SU-DHL-6 (cell line): ENCODE measurements at regions not wholly inside any gene's neighbourhood (a gene's known extent, or its start where the extent isn't known, plus 50 kb on each side); places are given as distances from the start of the nearest gene placed in this dataset.

Experiments
- H2AFZ ChIP-seq: fragments of 200-600 bp; sonication (generic); 2 replicates; pipeline ENCODE4 v1.6.1; 2014; ENCODE audit warnings: low read depth, mild to moderate bottlenecking, moderate library complexity, mixed read lengths, antibody characterized with exemption, low read length; ENCODE audit not compliant: severe bottlenecking
- H3F3A ChIP-seq: fragments of 200-600 bp; shearing (Covaris generic); 2 replicates; pipeline ENCODE4 v1.6.0; 2016; ENCODE audit warnings: antibody characterized with exemption, mild to moderate bottlenecking; ENCODE audit not compliant: insufficient read depth
- H3K27ac ChIP-seq: fragments of 200-600 bp; sonication (generic); 2 replicates; pipeline ENCODE4 v1.5.1; 2016; ENCODE audit warnings: low read depth, mild to moderate bottlenecking, low read length, moderate library complexity, mixed read lengths
- H3K27me3 ChIP-seq: fragments of 200-600 bp; sonication (generic), shearing (Covaris generic); 2 replicates; pipeline ENCODE4 v1.6.0; 2014; ENCODE audit warnings: mild to moderate bottlenecking, low read length
- H3K36me3 ChIP-seq: fragments of 200-600 bp; sonication (generic); 2 replicates; pipeline ENCODE4 v1.6.1; 2014; ENCODE audit warnings: mild to moderate bottlenecking, low read length, mixed read lengths
- H3K4me2 ChIP-seq: fragments of 300-600, 200-600 bp; shearing (Covaris generic), sonication (generic); 2 replicates; pipeline ENCODE4 v1.6.0; 2014; ENCODE audit warnings: low read length, low read depth, mild to moderate bottlenecking; ENCODE audit not compliant: poor library complexity, severe bottlenecking
- H3K4me3 ChIP-seq: fragments of 200-600 bp; sonication (generic); 2 replicates; pipeline ENCODE4 v1.5.1; 2014; ENCODE audit warnings: antibody characterized with exemption, low read length, mild to moderate bottlenecking, mixed read lengths; ENCODE audit not compliant: insufficient read depth, poor library complexity, severe bottlenecking
- H3K79me2 ChIP-seq: fragments of 200-600 bp; sonication (generic); 2 replicates; pipeline ENCODE4 v1.6.1; 2014; ENCODE audit warnings: mild to moderate bottlenecking, low read length, moderate library complexity; ENCODE audit not compliant: insufficient read depth
- H3K9ac ChIP-seq: fragments of 200-600 bp; sonication (generic); 2 replicates; pipeline ENCODE4 v1.7.0; 2014; ENCODE audit warnings: mild to moderate bottlenecking, low read length
- H3K9me2 ChIP-seq: fragments of 200-600 bp; sonication (generic); replicated peaks from 2 replicates; pipeline ENCODE4 v1.6.1; 2014; ENCODE audit warnings: low read length; ENCODE audit not compliant: insufficient read depth
- H3K9me3 ChIP-seq: fragments of 200-600 bp; sonication (generic); 2 replicates; pipeline ENCODE4 v1.6.1; 2014; ENCODE audit warnings: low read length, mixed read lengths; ENCODE audit not compliant: insufficient read depth
- H4K20me1 ChIP-seq: fragments of 200-600 bp; sonication (generic); 2 replicates; pipeline ENCODE4 v1.6.1; 2014; ENCODE audit warnings: low read depth, mild to moderate bottlenecking, antibody characterized with exemption, low read length, moderate library complexity, mixed read lengths
- CTCF ChIP-seq: fragments of 200-600 bp; sonication (generic); IDR thresholded peaks from one replicate; pipeline ENCODE4 v1.5.1; 2017; ENCODE audit warnings: antibody characterized with exemption, mild to moderate bottlenecking, low read length, moderate library complexity; ENCODE audit not compliant: insufficient read depth, poor library complexity, severe bottlenecking
- EZH2phosphoT487 ChIP-seq: fragments of 200-600 bp; sonication (generic), shearing (Covaris generic); conservative IDR thresholded peaks from 2 replicates; pipeline ENCODE4 v1.6.1; 2018; ENCODE audit warnings: mild to moderate bottlenecking, antibody characterized with exemption, low read length, moderate library complexity, mixed read lengths

- Histone ChIP-seq H3K9me3 (no peaks in the 10 kb centered on the region), H3K4me3 (no peak overlapping the region), H3K27ac (no peak overlapping the region), H4K20me1 (no peaks in the 10 kb centered on the region), H3K36me3 (no peaks in the 10 kb centered on the region), H2AFZ (no peak overlapping the region), H3K9me2 (no peaks in the 10 kb centered on the region), H3K4me2 (no peak overlapping the region), H3K27me3 (no peaks in the 10 kb centered on the region), H3K79me2 (no peaks in the 10 kb centered on the region), H3F3A (no peaks in the 10 kb centered on the region), H3K9ac (no peak overlapping the region)
- TF ChIP-seq EZH2phosphoT487 (no peak), CTCF (no peak)
Observed at GRCh38 chr10:130351466-130352290, 215.5 kb downstream of the GLRX3 start.

DNA sequence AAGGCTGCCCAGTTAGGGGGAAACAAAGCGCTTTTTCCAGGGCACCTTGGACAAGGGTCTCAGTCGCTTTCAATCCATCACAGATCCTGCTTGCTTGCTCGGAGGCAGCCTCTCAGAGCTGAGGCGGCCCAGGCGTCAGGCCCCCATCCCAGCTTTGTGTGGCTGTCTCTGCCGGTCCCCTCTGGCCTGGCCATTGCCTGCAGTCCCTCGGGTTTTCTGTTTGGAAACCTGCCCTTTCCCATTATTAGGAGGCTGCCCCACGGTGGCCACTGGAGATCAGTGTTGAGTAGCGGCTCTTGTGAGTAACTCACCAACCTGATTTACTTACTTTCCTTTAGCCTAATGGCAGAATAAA, 216.1 kb downstream of the GLRX3 start:
- TF ChIP-seq CTCF = no peak
- no peak for TF ChIP-seq EZH2phosphoT487
- no peaks in the 10 kb centered on the region for H3F3A ChIP-seq
- H3K27me3 ChIP-seq = no peaks in the 10 kb centered on the region
- no peak overlapping the region for H3K4me2 ChIP-seq
- no peaks in the 10 kb centered on the region for H3K9me3 ChIP-seq
- no peak overlapping the region for H3K9ac ChIP-seq
- no peaks in the 10 kb centered on the region for H3K9me2 ChIP-seq
- H2AFZ ChIP-seq = no peak overlapping the region
- no peaks in the 10 kb centered on the region for H4K20me1 ChIP-seq
- no peak overlapping the region for H3K4me3 ChIP-seq
- H3K27ac ChIP-seq = no peak overlapping the region
- H3K36me3 ChIP-seq = no peaks in the 10 kb centered on the region
- no peaks in the 10 kb centered on the region for H3K79me2 ChIP-seq

DNA sequence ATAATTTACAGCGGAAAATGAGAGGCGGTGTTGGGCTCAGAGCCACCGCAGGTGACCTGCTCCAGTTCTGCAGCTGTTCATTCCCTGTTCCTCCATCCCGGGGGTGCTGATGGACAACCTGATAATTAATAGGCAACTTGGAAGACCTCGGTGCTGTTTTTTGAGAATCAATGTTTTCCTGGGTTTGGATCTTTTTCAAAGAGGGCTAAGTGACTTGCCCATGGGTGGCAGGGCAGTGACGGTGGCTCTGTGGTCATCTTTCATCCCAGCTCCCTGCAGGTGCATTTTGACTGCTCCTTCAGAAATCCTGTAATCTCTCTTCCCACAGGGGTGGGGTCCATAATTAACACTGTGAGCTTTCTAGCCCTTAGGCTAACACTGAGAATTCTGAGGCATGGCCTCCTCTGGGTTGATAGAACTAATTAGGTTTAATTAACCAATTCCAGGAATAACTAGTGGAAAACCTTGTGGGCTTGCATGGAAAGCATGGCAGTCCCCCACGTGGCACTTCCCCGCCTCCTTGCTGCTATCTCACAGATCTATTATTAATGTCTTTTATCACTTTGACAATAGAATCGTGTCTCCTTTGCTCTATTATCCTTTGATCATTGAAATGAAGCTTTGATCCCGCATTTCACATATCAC, 217.9 kb downstream of the GLRX3 start:
- TF ChIP-seq EZH2phosphoT487 = no peak
- no peak for TF ChIP-seq CTCF
- H3K9me3 ChIP-seq = no peaks in the 10 kb centered on the region
- H3K9me2 ChIP-seq = no peaks in the 10 kb centered on the region
- no peak overlapping the region for H3K27ac ChIP-seq
- H3K27me3 ChIP-seq = no peaks in the 10 kb centered on the region
- H3K36me3 ChIP-seq = no peaks in the 10 kb centered on the region
- no peak overlapping the region for H2AFZ ChIP-seq
- no peak overlapping the region for H3K4me2 ChIP-seq
- H3K4me3 ChIP-seq = no peak overlapping the region
- no peaks in the 10 kb centered on the region for H4K20me1 ChIP-seq
- H3F3A ChIP-seq = no peaks in the 10 kb centered on the region
- no peak overlapping the region for H3K9ac ChIP-seq
- no peaks in the 10 kb centered on the region for H3K79me2 ChIP-seq
